OCI-LY1 (cell line): ENCODE measurements at regions not wholly inside any gene's neighbourhood (a gene's known extent, or its start where the extent isn't known, plus 50 kb on each side); places are given as distances from the start of the nearest gene placed in this dataset.

ENCODE experiments used
- H2AFZ ChIP-seq: fragments of 200-600 bp; sonication (generic), shearing (Covaris generic); 2 replicates; pipeline ENCODE4 v1.6.0; 2014; ENCODE audit warnings: antibody characterized with exemption, mild to moderate bottlenecking, low read length
- H3F3A ChIP-seq: fragments of 200-600 bp; sonication (generic), shearing (Covaris generic); 2 replicates; pipeline ENCODE4 v1.6.0; 2014; ENCODE audit warnings: mild to moderate bottlenecking, antibody characterized with exemption, low read length, moderate library complexity; ENCODE audit not compliant: insufficient read depth
- H3K27ac ChIP-seq: fragments of 200-600 bp; sonication (generic); 2 replicates; pipeline ENCODE4 v1.5.1; 2014; ENCODE audit warnings: low read length, mixed run types, mild to moderate bottlenecking, low read depth; ENCODE audit not compliant: poor library complexity, severe bottlenecking
- H3K27me3 ChIP-seq: fragments of 200-600 bp; sonication (generic); 2 replicates; pipeline ENCODE4 v1.6.0; 2014; ENCODE audit warnings: antibody characterized with exemption, mild to moderate bottlenecking, low read length, moderate library complexity; ENCODE audit not compliant: insufficient read depth
- H3K36me3 ChIP-seq: fragments of 200-600 bp; sonication (generic); 2 replicates; pipeline ENCODE4 v1.6.1; 2014; ENCODE audit warnings: mild to moderate bottlenecking, antibody characterized with exemption, low read length, moderate library complexity, mixed read lengths; ENCODE audit not compliant: insufficient read depth
- H3K4me1 ChIP-seq: fragments of 200-600 bp; sonication (generic); 2 replicates; pipeline ENCODE4 v1.5.1; 2014; ENCODE audit warnings: mild to moderate bottlenecking, low read length, moderate library complexity; ENCODE audit not compliant: insufficient read depth, severe bottlenecking
- H3K4me2 ChIP-seq: fragments of 200-600 bp; sonication (generic), shearing (Covaris generic); 2 replicates; pipeline ENCODE4 v1.6.1; 2014; ENCODE audit warnings: low read length
- H3K4me3 ChIP-seq: fragments of 200-600 bp; sonication (generic); 2 replicates; pipeline ENCODE4 v1.5.1; 2014; ENCODE audit warnings: low read length, low read depth, mild to moderate bottlenecking, mixed read lengths; ENCODE audit not compliant: poor library complexity, severe bottlenecking
- H3K79me2 ChIP-seq: fragments of 200-600 bp; shearing (Covaris generic); 2 replicates; pipeline ENCODE4 v1.6.1; 2016; ENCODE audit warnings: mixed run types, low read length, mixed read lengths; ENCODE audit not compliant: insufficient read depth
- H3K9ac ChIP-seq: fragments of 200-600 bp; sonication (generic), shearing (Covaris generic); 2 replicates; pipeline ENCODE4 v1.6.1; 2014; ENCODE audit warnings: mild to moderate bottlenecking, low read length, mixed read lengths
- H3K9me2 ChIP-seq: fragments of 200-600 bp; sonication (generic), shearing (Covaris generic); 2 replicates; pipeline ENCODE4 v1.6.1; 2014; ENCODE audit warnings: low read depth, mild to moderate bottlenecking, low read length, mixed read lengths
- H3K9me3 ChIP-seq: fragments of 200-600 bp; shearing (Covaris generic); 2 replicates; pipeline ENCODE4 v1.6.1; 2014; ENCODE audit warnings: low read length, mixed read lengths
- H4K20me1 ChIP-seq: fragments of 200-600 bp; sonication (generic), shearing (Covaris generic); 2 replicates; pipeline ENCODE4 v1.6.0; 2016; ENCODE audit warnings: mild to moderate bottlenecking, low read length; ENCODE audit not compliant: insufficient read depth
- EZH2 ChIP-seq: fragments of 200-600 bp; sonication (generic), shearing (Covaris generic); IDR thresholded peaks from 2 replicates; pipeline ENCODE4 v1.8.0; 2017; ENCODE audit warnings: borderline replicate concordance, mixed run types, mild to moderate bottlenecking, antibody characterized with exemption, low read length, moderate library complexity, mixed read lengths
- TF ChIP-seq, protein P1 (sequence below): fragments of 200-600 bp; sonication (generic), shearing (Covaris generic); IDR thresholded peaks from 2 replicates; pipeline ENCODE4 v1.5.1; 2017; ENCODE audit warnings: mild to moderate bottlenecking, antibody characterized with exemption, low read length, moderate library complexity, mixed read lengths

GRCh38 chr2:41867553-41867952, 180.3 kb upstream of the PKDCC start:
- no peaks in the 10 kb centered on the region for H3K4me1 ChIP-seq
- no peak overlapping the region for H2AFZ ChIP-seq
- no peak overlapping the region for H3K4me3 ChIP-seq
- H3K9me3 ChIP-seq, result no peaks in the 10 kb centered on the region
- TF ChIP-seq EZH2, result no peak
- TF ChIP-seq, protein P1, sequence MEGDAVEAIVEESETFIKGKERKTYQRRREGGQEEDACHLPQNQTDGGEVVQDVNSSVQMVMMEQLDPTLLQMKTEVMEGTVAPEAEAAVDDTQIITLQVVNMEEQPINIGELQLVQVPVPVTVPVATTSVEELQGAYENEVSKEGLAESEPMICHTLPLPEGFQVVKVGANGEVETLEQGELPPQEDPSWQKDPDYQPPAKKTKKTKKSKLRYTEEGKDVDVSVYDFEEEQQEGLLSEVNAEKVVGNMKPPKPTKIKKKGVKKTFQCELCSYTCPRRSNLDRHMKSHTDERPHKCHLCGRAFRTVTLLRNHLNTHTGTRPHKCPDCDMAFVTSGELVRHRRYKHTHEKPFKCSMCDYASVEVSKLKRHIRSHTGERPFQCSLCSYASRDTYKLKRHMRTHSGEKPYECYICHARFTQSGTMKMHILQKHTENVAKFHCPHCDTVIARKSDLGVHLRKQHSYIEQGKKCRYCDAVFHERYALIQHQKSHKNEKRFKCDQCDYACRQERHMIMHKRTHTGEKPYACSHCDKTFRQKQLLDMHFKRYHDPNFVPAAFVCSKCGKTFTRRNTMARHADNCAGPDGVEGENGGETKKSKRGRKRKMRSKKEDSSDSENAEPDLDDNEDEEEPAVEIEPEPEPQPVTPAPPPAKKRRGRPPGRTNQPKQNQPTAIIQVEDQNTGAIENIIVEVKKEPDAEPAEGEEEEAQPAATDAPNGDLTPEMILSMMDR, result no peak
- no peaks in the 10 kb centered on the region for H3F3A ChIP-seq
- no peaks in the 10 kb centered on the region for H3K79me2 ChIP-seq
- no peak overlapping the region for H3K9ac ChIP-seq
- H3K27me3 ChIP-seq, result peaks cover 4% of the 10 kb centered on the region; the same call in 1 of the 2 replicates
- no peaks in the 10 kb centered on the region for H3K9me2 ChIP-seq
- no peak overlapping the region for H3K4me2 ChIP-seq
- no peak overlapping the region for H3K27ac ChIP-seq
- no peaks in the 10 kb centered on the region for H4K20me1 ChIP-seq
- no peaks in the 10 kb centered on the region for H3K36me3 ChIP-seq

GRCh38 chr2:41869542-41870264, 178.1 kb upstream of the PKDCC start:
- no peaks in the 10 kb centered on the region for H3K79me2 ChIP-seq
- no peaks in the 10 kb centered on the region for H3K9me3 ChIP-seq
- no peak overlapping the region for H3K4me3 ChIP-seq
- TF ChIP-seq, protein P1, result peak; percentile 68
- no peak for TF ChIP-seq EZH2
- no peak overlapping the region for H3K9ac ChIP-seq
- H3K27ac ChIP-seq, result no peak overlapping the region
- no peaks in the 10 kb centered on the region for H3F3A ChIP-seq
- H3K9me2 ChIP-seq, result no peaks in the 10 kb centered on the region
- no peaks in the 10 kb centered on the region for H3K4me1 ChIP-seq
- H3K27me3 ChIP-seq, result peaks cover 10% of the 10 kb centered on the region; the same call in 1 of the 2 replicates
- no peaks in the 10 kb centered on the region for H4K20me1 ChIP-seq
- no peaks in the 10 kb centered on the region for H3K36me3 ChIP-seq
- no peak overlapping the region for H2AFZ ChIP-seq
- no peak overlapping the region for H3K4me2 ChIP-seq

- no peak overlapping the region for H3K27ac ChIP-seq
- H3F3A ChIP-seq, result no peaks in the 10 kb centered on the region
- H3K4me2 ChIP-seq, result no peak overlapping the region
- H3K27me3 ChIP-seq, result peaks cover 10% of the 10 kb centered on the region; the same call in 1 of the 2 replicates
- no peak overlapping the region for H2AFZ ChIP-seq
- H3K4me3 ChIP-seq, result no peak overlapping the region
- no peaks in the 10 kb centered on the region for H3K4me1 ChIP-seq
- no peaks in the 10 kb centered on the region for H4K20me1 ChIP-seq
- H3K9ac ChIP-seq, result no peak overlapping the region
- H3K9me2 ChIP-seq, result no peaks in the 10 kb centered on the region
- H3K9me3 ChIP-seq, result no peaks in the 10 kb centered on the region
- H3K79me2 ChIP-seq, result no peaks in the 10 kb centered on the region
- TF ChIP-seq, protein P1, result no peak
- TF ChIP-seq EZH2, result no peak
- no peaks in the 10 kb centered on the region for H3K36me3 ChIP-seq
Measured at GRCh38 chr2:41870265-41870585, 177.6 kb upstream of the PKDCC start.
